ENCODE measurements at regions not wholly inside any gene's neighbourhood (a gene's known extent, or its start where the extent isn't known, plus 50 kb on each side); places are given as distances from the start of the nearest gene placed in this dataset.
A peak's percentile ranks its signal among the peaks of the same experiment; 100 is the strongest.

- TF ChIP-seq POLR2A (IDR thresholded peaks at IDR 0.05) (no peak), CTCF (IDR thresholded peaks at IDR 0.05) (no peak)
- no peak overlapping the region for H3K27ac ChIP-seq
- no peaks in the 10 kb centered on the region for H3K4me1 ChIP-seq
- no CpG with 5 or more reads among the region's 1 CpG for WGBS (ENCODE audit: insufficient coverage, low coverage, low lambda C conversion rate, missing lambda C conversion rate)
- no peaks in the 10 kb centered on the region for H3K36me3 ChIP-seq
- H3K9me3 ChIP-seq = no peaks in the 10 kb centered on the region
- ATAC-seq = no peak
- no peak overlapping the region for H3K4me3 ChIP-seq
- intact Hi-C loops (cut with DNase I) = no loop called here
- H3K27me3 ChIP-seq = no peaks in the 10 kb centered on the region
- DNase-seq = no peak
Observed at GRCh38 chr4:183772361-183772760, 113.3 kb downstream of the TRAPPC11 start.

DNA sequence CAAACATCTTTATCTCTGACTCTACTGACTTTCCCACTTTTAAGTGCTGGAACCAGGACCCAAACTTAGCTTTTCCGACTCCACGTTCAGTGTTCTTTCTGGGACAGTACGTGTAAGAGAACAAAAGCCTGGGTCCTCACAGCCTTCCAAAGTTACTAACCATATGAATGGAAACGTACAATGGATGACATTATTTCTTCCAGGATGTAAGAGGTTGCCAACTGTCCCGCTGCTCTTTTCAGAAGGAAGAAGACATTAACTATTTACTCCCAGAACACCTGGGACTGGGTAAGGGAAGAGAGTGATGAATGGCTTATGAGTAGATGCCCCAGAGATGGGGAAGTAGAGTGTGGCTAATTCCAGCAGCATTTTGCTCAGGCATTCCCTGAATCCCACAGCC, 114.7 kb downstream of the TRAPPC11 start:
- Histone ChIP-seq H3K4me1 (no peaks in the 10 kb centered on the region), H3K27me3 (no peaks in the 10 kb centered on the region), H3K4me3 (no peak overlapping the region), H3K36me3 (no peaks in the 10 kb centered on the region), H3K27ac (no peak overlapping the region), H3K9me3 (no peaks in the 10 kb centered on the region)
- no peak for DNase-seq
- 52% methylated on average over 5 of the region's 5 CpGs for WGBS (ENCODE audit: insufficient coverage, low coverage, low lambda C conversion rate, missing lambda C conversion rate)
- no peak for ATAC-seq
- TF ChIP-seq CTCF (IDR thresholded peaks at IDR 0.05) (no peak), POLR2A (IDR thresholded peaks at IDR 0.05) (no peak)
- intact Hi-C loops (cut with DNase I) = no loop called here

DNA sequence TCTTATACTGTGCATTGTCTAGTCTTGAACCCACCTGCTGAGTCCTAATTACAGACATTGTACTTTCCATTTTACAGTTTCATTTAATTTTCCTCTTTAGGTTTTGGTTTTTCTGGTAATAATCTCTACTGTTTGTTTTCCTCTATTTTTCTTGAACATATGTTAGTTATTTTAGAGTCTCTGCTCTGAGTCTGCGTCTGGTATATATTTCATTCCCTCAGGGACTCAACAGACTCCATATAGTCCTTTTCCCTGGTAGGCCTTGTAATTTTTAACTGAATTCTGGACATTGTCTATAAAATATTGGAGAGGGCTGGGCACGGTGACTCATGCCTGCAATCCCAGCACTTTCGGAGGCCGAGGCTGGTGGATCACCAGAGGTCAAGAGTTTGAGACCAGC, 121.8 kb upstream of the STOX2 start:
- Histone ChIP-seq H3K4me3 (no peak overlapping the region), H3K36me3 (no peaks in the 10 kb centered on the region), H3K4me1 (no peaks in the 10 kb centered on the region), H3K9me3 (no peaks in the 10 kb centered on the region), H3K27ac (no peak overlapping the region), H3K27me3 (no peaks in the 10 kb centered on the region)
- 84% methylated on average over 4 of the region's 4 CpGs for WGBS (ENCODE audit: insufficient coverage, low coverage, low lambda C conversion rate, missing lambda C conversion rate)
- intact Hi-C loops (cut with DNase I) = no loop called here
- DNase-seq (no peak), ATAC-seq (no peak)
- TF ChIP-seq POLR2A (IDR thresholded peaks at IDR 0.05) (no peak), CTCF (IDR thresholded peaks at IDR 0.05) (no peak)

GRCh38 chr4:183783991-183784553, 121.0 kb upstream of the STOX2 start:
- ATAC-seq (peak; percentile 77 to 90 (median 82)), DNase-seq (no peak)
- Histone ChIP-seq H3K4me1 (no peaks in the 10 kb centered on the region), H3K36me3 (no peaks in the 10 kb centered on the region), H3K27me3 (no peaks in the 10 kb centered on the region), H3K9me3 (no peaks in the 10 kb centered on the region), H3K27ac (no peak overlapping the region), H3K4me3 (no peak overlapping the region)
- no peak for TF ChIP-seq CTCF (IDR thresholded peaks at IDR 0.05)
- TF ChIP-seq POLR2A (IDR thresholded peaks at IDR 0.05) = no peak
- whole genome bisulfite sequencing (ENCODE audit: insufficient coverage, low coverage, low lambda C conversion rate, missing lambda C conversion rate) = 54% methylated on average over 3 of the region's 6 CpGs
- intact Hi-C loops (cut with DNase I) = no loop called here

Measured in right lobe of liver (tissue), 6 donors.